H9 (cell line): ENCODE measurements at regions not wholly inside any gene's neighbourhood (a gene's known extent, or its start where the extent isn't known, plus 50 kb on each side); places are given as distances from the start of the nearest gene placed in this dataset.

Experiments used
- DNase-seq: peaks from one replicate; pipeline ENCODE4 v3.0.0-alpha.2; 2017
- H2AFZ ChIP-seq: one replicate; pipeline ENCODE4 v1.6.1; 2013; ENCODE audit warnings: mild to moderate bottlenecking, low read length, control low read depth, moderate library complexity
- H2AK5ac ChIP-seq: 2 replicates; pipeline ENCODE4 v1.6.1; 2013; ENCODE audit warnings: low read length, control low read depth, mixed read lengths; ENCODE audit not compliant: insufficient read length
- H2BK120ac ChIP-seq: one replicate; pipeline ENCODE4 v1.6.1; 2013; ENCODE audit warnings: low read depth, mild to moderate bottlenecking, low read length, control low read depth, inconsistent platforms; ENCODE audit not compliant: poor library complexity, severe bottlenecking
- H2BK12ac ChIP-seq: 2 replicates; pipeline ENCODE4 v1.6.1; 2013; ENCODE audit warnings: low read length, control low read depth, mixed read lengths, low read depth; ENCODE audit not compliant: insufficient read length
- H2BK15ac ChIP-seq: 2 replicates; pipeline ENCODE4 v1.6.1; 2013; ENCODE audit warnings: low read depth, low read length, control low read depth
- H2BK20ac ChIP-seq: one replicate; pipeline ENCODE4 v1.6.1; 2013; ENCODE audit warnings: low read depth, mild to moderate bottlenecking, low read length, control low read depth, inconsistent platforms; ENCODE audit not compliant: poor library complexity, severe bottlenecking
- H2BK5ac ChIP-seq: 2 replicates; pipeline ENCODE4 v1.6.1; 2013; ENCODE audit warnings: low read length, control low read depth, mixed read lengths; ENCODE audit not compliant: insufficient read length
- H3K14ac ChIP-seq: 2 replicates; pipeline ENCODE4 v1.6.1; 2013; ENCODE audit warnings: low read length, control low read depth; ENCODE audit not compliant: insufficient read depth
- H3K18ac ChIP-seq: 2 replicates; pipeline ENCODE4 v1.6.1; 2013; ENCODE audit warnings: low read depth, mild to moderate bottlenecking, mixed read lengths, low read length, control low read depth; ENCODE audit not compliant: insufficient read length
- H3K23ac ChIP-seq: 2 replicates; pipeline ENCODE4 v1.6.1; 2013; ENCODE audit warnings: low read length, control low read depth, mixed read lengths, low read depth; ENCODE audit not compliant: insufficient read length
- H3K23me2 ChIP-seq: 2 replicates; pipeline ENCODE4 v1.6.1; 2013; ENCODE audit warnings: low read depth, mild to moderate bottlenecking, mixed read lengths, low read length, control low read depth; ENCODE audit not compliant: insufficient read length, poor library complexity, severe bottlenecking
- H3K27ac ChIP-seq: 2 replicates; pipeline ENCODE4 v1.5.1; 2013; ENCODE audit warnings: low read length, control low read depth, mixed read lengths, low read depth; ENCODE audit not compliant: insufficient read length
- H3K27me3 ChIP-seq: 2 replicates; pipeline ENCODE4 v1.6.1; 2013; ENCODE audit warnings: low read length, control low read depth, inconsistent platforms; ENCODE audit not compliant: insufficient read depth
- H3K4ac ChIP-seq: 2 replicates; pipeline ENCODE4 v1.6.1; 2013; ENCODE audit warnings: low read depth, mild to moderate bottlenecking, control low read depth, inconsistent platforms, low read length, moderate library complexity
- H3K4me1 ChIP-seq: 2 replicates; pipeline ENCODE4 v1.6.1; 2013; ENCODE audit warnings: low read length, control low read depth, inconsistent platforms; ENCODE audit not compliant: insufficient read depth
- H3K4me2 ChIP-seq: 2 replicates; pipeline ENCODE4 v1.6.1; 2013; ENCODE audit warnings: low read length, control low read depth, mixed read lengths; ENCODE audit not compliant: insufficient read length, insufficient read depth
- H3K56ac ChIP-seq: 2 replicates; pipeline ENCODE4 v1.6.1; 2013; ENCODE audit warnings: low read depth, mild to moderate bottlenecking, mixed read lengths, low read length, control low read depth; ENCODE audit not compliant: insufficient read length
- H3K79me1 ChIP-seq: 2 replicates; pipeline ENCODE4 v1.6.1; 2013; ENCODE audit warnings: low read depth, mild to moderate bottlenecking, moderate library complexity, low read length, control low read depth, inconsistent platforms; ENCODE audit not compliant: insufficient read depth, poor library complexity, severe bottlenecking
- H3K79me2 ChIP-seq: 2 replicates; pipeline ENCODE4 v1.6.1; 2013; ENCODE audit warnings: low read length, control low read depth, inconsistent platforms; ENCODE audit not compliant: insufficient read depth
- H3K9ac ChIP-seq: 2 replicates; pipeline ENCODE4 v1.6.1; 2013; ENCODE audit warnings: low read length, control low read depth, mixed read lengths; ENCODE audit not compliant: insufficient read length; ENCODE audit errors: extremely low read depth
- H3K9me3 ChIP-seq: one replicate; pipeline ENCODE4 v1.6.1; 2013; ENCODE audit warnings: low read depth, low read length, inconsistent platforms; ENCODE audit not compliant: control insufficient read depth
- H3T11ph ChIP-seq: one replicate; pipeline ENCODE4 v1.6.1; 2013; ENCODE audit warnings: mild to moderate bottlenecking, low read length, control low read depth, inconsistent platforms
- H4K20me1 ChIP-seq: one replicate; pipeline ENCODE4 v1.6.1; 2013; ENCODE audit not compliant: control insufficient read depth, insufficient read length, insufficient read depth
- H4K5ac ChIP-seq: 2 replicates; pipeline ENCODE4 v1.6.1; 2013; ENCODE audit warnings: low read depth, mild to moderate bottlenecking, mixed read lengths, low read length, control low read depth; ENCODE audit not compliant: insufficient read length
- H4K8ac ChIP-seq: replicated peaks from 2 replicates; pipeline ENCODE4 v1.6.1; 2013; ENCODE audit warnings: low read length, control low read depth, mixed read lengths, low read depth; ENCODE audit not compliant: insufficient read length
- H4K91ac ChIP-seq: 2 replicates; pipeline ENCODE4 v1.6.1; 2013; ENCODE audit warnings: low read depth, mild to moderate bottlenecking, moderate library complexity, mixed read lengths, low read length, control low read depth; ENCODE audit not compliant: insufficient read length
- H3K27ac Mint-ChIP-seq, 3 experiments: 2 replicates in 2 of 3; 3 replicates in 1 of 3; pipeline ENCODE4 v1.8.0; 2020 to 2021; ENCODE audit warnings: mixed read lengths in 3 of 3, mild to moderate bottlenecking in 1 of 3, moderate library complexity in 1 of 3
- H3K27me3 Mint-ChIP-seq: 2 replicates; pipeline ENCODE4 v1.8.0; 2021; ENCODE audit warnings: low read depth, mild to moderate bottlenecking, moderate library complexity, mixed read lengths
- H3K36me3 Mint-ChIP-seq, 3 experiments: 2 replicates in 2 of 3; 3 replicates in 1 of 3; pipeline ENCODE4 v1.8.0; 2020 to 2021; ENCODE audit warnings: low read depth in 3 of 3, mixed read lengths in 3 of 3; ENCODE audit not compliant: insufficient read depth in 1 of 3
- H3K4me1 Mint-ChIP-seq, 2 experiments: 2 replicates each; pipeline ENCODE4 v1.8.0; 2020; ENCODE audit warnings: mixed read lengths in 2 of 2
- H3K4me3 Mint-ChIP-seq, 2 experiments: 2 replicates in 1 of 2; 3 replicates in 1 of 2; pipeline ENCODE4 v1.8.0; 2020 to 2021; ENCODE audit warnings: mild to moderate bottlenecking in 2 of 2, mixed read lengths in 2 of 2, moderate library complexity in 1 of 2
- H3K9me3 Mint-ChIP-seq, 2 experiments: 2 replicates in 1 of 2; 3 replicates in 1 of 2; pipeline ENCODE4 v1.8.0; 2020; ENCODE audit warnings: mild to moderate bottlenecking in 2 of 2, mixed read lengths in 2 of 2, moderate library complexity in 1 of 2
- CTCF ChIP-seq: fragments of 200-600 bp; sonication (generic); conservative IDR thresholded peaks from 3 replicates; pipeline ENCODE4 v1.8.0; 2021; ENCODE audit warnings: antibody characterized with exemption, mild to moderate bottlenecking
- WGBS: extraction: QIAGEN DNeasy Blood & Tissue Kit; methylation state at CpG from one replicate; pipeline ENCODE4 v1.1.7; 2013; ENCODE audit warnings: missing lambda C conversion rate, low lambda C conversion rate, mixed read lengths; ENCODE audit not compliant: insufficient read length; ENCODE audit errors: extremely low coverage; 5-methylcytosine and 5-hydroxymethylcytosine counted together

DNA sequence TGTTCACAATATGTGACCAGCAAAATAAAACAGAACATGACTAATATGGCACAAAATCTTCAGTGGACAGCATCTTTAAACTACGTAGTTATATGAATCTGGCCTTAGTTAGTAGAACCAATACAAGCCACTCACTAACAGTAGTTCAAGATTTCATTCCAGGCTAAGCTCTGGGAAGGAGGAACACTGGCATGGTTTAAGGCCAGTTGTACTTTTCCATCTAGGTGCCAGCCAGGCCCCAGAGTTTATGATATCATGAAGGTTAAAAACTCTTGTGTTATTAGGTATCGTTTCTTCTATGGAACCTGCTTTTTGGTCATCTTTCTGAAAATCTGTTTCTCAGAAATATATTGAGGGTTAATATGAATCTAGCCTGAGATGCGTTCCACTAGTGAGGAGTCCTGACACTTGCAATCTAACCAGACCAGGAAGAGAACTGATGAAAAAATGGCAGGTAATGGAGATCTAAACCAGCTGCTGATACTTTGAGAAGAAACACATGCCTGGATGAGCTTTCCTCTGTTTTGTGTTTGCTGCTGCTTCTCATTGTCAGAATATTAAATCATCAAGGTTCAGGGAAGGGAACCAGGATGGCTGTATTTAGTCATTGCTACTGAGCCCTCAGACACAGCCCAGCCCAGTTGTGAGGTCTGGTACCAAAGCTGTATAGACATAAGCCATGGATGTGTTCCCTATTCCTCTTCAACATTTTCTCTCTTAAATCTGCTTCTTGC lies 182.8 kb upstream of the SETBP1 start:
- Histone ChIP-seq H4K20me1 (no peaks in the 10 kb centered on the region), H3K23me2 (no peaks in the 10 kb centered on the region), H3K79me1 (no peaks in the 10 kb centered on the region), H3K14ac (no peak overlapping the region), H4K8ac (no peak overlapping the region), H3K4me1 (no peaks in the 10 kb centered on the region), H2BK20ac (no peak overlapping the region), H2BK120ac (no peak overlapping the region), H3K9me3 (no peaks in the 10 kb centered on the region), H3K4me2 (no peak overlapping the region), H2BK5ac (no peak overlapping the region), H3K27me3 (no peaks in the 10 kb centered on the region), H3K9ac (no peak overlapping the region), H3K79me2 (no peaks in the 10 kb centered on the region), H2AFZ (no peak overlapping the region), H3T11ph (no peak overlapping the region), H3K18ac (no peak overlapping the region), H2BK15ac (no peak overlapping the region), H2AK5ac (no peak overlapping the region), H4K91ac (no peak overlapping the region), H3K27ac (no peak overlapping the region), H4K5ac (no peak overlapping the region), H2BK12ac (no peak overlapping the region), H3K4ac (no peak overlapping the region), H3K23ac (no peak overlapping the region), H3K56ac (no peak overlapping the region)
- no peak for TF ChIP-seq CTCF
- no peaks in the 10 kb centered on the region for H3K9me3 Mint-ChIP-seq
- no peak overlapping the region for H3K27ac Mint-ChIP-seq
- H3K36me3 Mint-ChIP-seq = no peaks in the 10 kb centered on the region
- no CpG with 5 or more reads among the region's 3 CpGs for WGBS
- no peaks in the 10 kb centered on the region; the same call in 1 of the 2 replicates for H3K27me3 Mint-ChIP-seq
- H3K4me3 Mint-ChIP-seq = no peak overlapping the region
- no peaks in the 10 kb centered on the region for H3K4me1 Mint-ChIP-seq
- DNase-seq = no peak
